GM21447 (cell line): ENCODE measurements at regions not wholly inside any gene's neighbourhood (a gene's known extent, or its start where the extent isn't known, plus 50 kb on each side); places are given as distances from the start of the nearest gene placed in this dataset.

Experiments used
- ATAC-seq: cut with Tn5 transposase; IDR thresholded peaks from one replicate; pipeline ENCODE4 v1.9.1; 2021; ENCODE audit not compliant: unreplicated experiment

- ATAC-seq, result no peak
Observed at GRCh38 chr6:2469428-2469827, 224.0 kb upstream of the GMDS start.

GRCh38 chr6:2468601-2468955 is 223.2 kb upstream of the GMDS start:
- ATAC-seq, result no peak

GRCh38 chr6:2467929-2468600 is 222.7 kb upstream of the GMDS start:
- no peak for ATAC-seq

GRCh38 chr6:2465336-2465735 is 219.9 kb upstream of the GMDS start:
- no peak for ATAC-seq

GRCh38 chr6:2464641-2465040 is 219.2 kb upstream of the GMDS start:
- no peak for ATAC-seq

GRCh38 chr6:2462831-2463230 is 217.4 kb upstream of the GMDS start:
- ATAC-seq, result no peak

- ATAC-seq, result no peak
Observed at GRCh38 chr6:2460216-2460745, 214.9 kb upstream of the GMDS start.

GRCh38 chr6:2454180-2454579 is 208.8 kb upstream of the GMDS start:
- ATAC-seq, result no peak

GRCh38 chr6:2450546-2450945 is 205.1 kb upstream of the GMDS start:
- ATAC-seq, result no peak

GRCh38 chr6:2449572-2449940 is 204.2 kb upstream of the GMDS start:
- ATAC-seq, result no peak

- no peak for ATAC-seq
Observed at GRCh38 chr6:2448826-2449571, 203.6 kb upstream of the GMDS start.

- ATAC-seq, result no peak
Observed at GRCh38 chr6:2447931-2448330, 202.5 kb upstream of the GMDS start.

- no peak for ATAC-seq
Observed at GRCh38 chr6:2447318-2447920, 202.0 kb upstream of the GMDS start.

GRCh38 chr6:2441601-2442475 is 196.4 kb upstream of the GMDS start:
- ATAC-seq, result no peak

GRCh38 chr6:2440516-2440915 is 195.1 kb upstream of the GMDS start:
- no peak for ATAC-seq

GRCh38 chr6:2439632-2440031 is 194.2 kb upstream of the GMDS start:
- no peak for ATAC-seq

GRCh38 chr6:2439082-2439481 is 193.7 kb upstream of the GMDS start:
- no peak for ATAC-seq

- ATAC-seq, result no peak
Observed at GRCh38 chr6:2436410-2437154, 191.2 kb upstream of the GMDS start.

- no peak for ATAC-seq
Observed at GRCh38 chr6:2435323-2435722, 189.9 kb upstream of the GMDS start.

- no peak for ATAC-seq
Observed at GRCh38 chr6:2434912-2435311, 189.5 kb upstream of the GMDS start.

GRCh38 chr6:2434116-2434515 is 188.7 kb upstream of the GMDS start:
- ATAC-seq, result no peak
